Prostate gland (tissue), 2 donors: ENCODE measurements at regions not wholly inside any gene's neighbourhood (a gene's known extent, or its start where the extent isn't known, plus 50 kb on each side); places are given as distances from the start of the nearest gene placed in this dataset.

Experiments
- DNase-seq: peaks from one replicate; pipeline ENCODE4 v3.0.0-alpha.2; 2019; ENCODE audit warnings: low spot score
- H3K27ac ChIP-seq, 2 donors: fragments of 200-600 bp; sonication (generic); 2 replicates each; pipeline ENCODE4 v1.5.1; 2017 to 2019
- H3K27me3 ChIP-seq: fragments of 200-600 bp; sonication (generic); replicated peaks from 2 replicates; pipeline ENCODE4 v1.5.1; 2019; ENCODE audit not compliant: insufficient read depth
- H3K36me3 ChIP-seq, 2 donors: fragments of 200-600 bp; sonication (generic); 1 replicate in 1 of 2; 2 replicates in 1 of 2; pipeline versions ENCODE4 v1.5.1 to v1.8.1; 2017 to 2019
- H3K4me1 ChIP-seq: fragments of 200-600 bp; sonication (generic); replicated peaks from 2 replicates; pipeline ENCODE4 v1.5.1; 2019
- H3K4me3 ChIP-seq, 2 donors: fragments of 200-600 bp; sonication (generic); 2 replicates each; pipeline ENCODE4 v1.5.1; 2017 to 2019
- H3K9me3 ChIP-seq: fragments of 200-600 bp; sonication (generic); 2 replicates; pipeline ENCODE4 v1.5.1; 2017
- CTCF ChIP-seq, 4 experiments: fragments of 200-600 bp in 2 of 4; fragments of 450-650 bp in 2 of 4; sonication (generic) in 2 of 4; IDR thresholded peaks; 1 replicate in 3 of 4; 2 replicates in 1 of 4; pipeline ENCODE4 v1.5.1; 2016 to 2019; ENCODE audit warnings: antibody characterized with exemption in 4 of 4, mild to moderate bottlenecking in 2 of 4, moderate library complexity in 2 of 4
- POLR2A ChIP-seq: fragments of 450-650 bp; IDR thresholded peaks from one replicate; pipeline ENCODE4 v1.6.1; 2016; ENCODE audit warnings: antibody characterized with exemption, mild to moderate bottlenecking
- POLR2AphosphoS5 ChIP-seq: sonication (generic); formaldehyde crosslinking; IDR thresholded peaks from one replicate; pipeline ENCODE4 v1.6.1; 2017; ENCODE audit warnings: antibody characterized with exemption
- WGBS: methylation state at CpG from one replicate; pipeline ENCODE4 v1.1.5; 2018; 5-methylcytosine and 5-hydroxymethylcytosine counted together
- intact Hi-C: fragments of 100-400 bp; cut with DNase I; formaldehyde crosslinking; loops from one replicate; pipeline ENCODE4 v1.14.2; 2022

- 89% methylated on average over 4 of the region's 4 CpGs for WGBS
- Histone ChIP-seq H3K9me3 (no peaks in the 10 kb centered on the region), H3K4me1 (no peaks in the 10 kb centered on the region), H3K27ac (no peak overlapping the region), H3K36me3 (no peaks in the 10 kb centered on the region), H3K4me3 (no peak overlapping the region), H3K27me3 (no peaks in the 10 kb centered on the region)
- intact Hi-C loops, result no loop called here
- no peak for DNase-seq
- TF ChIP-seq CTCF (IDR thresholded peaks at IDR 0.05) (no peak), POLR2AphosphoS5 (no peak), POLR2A (no peak)
These were observed 369.0 kb downstream of the ATP23 start for GRCh38 chr12:58310368-58310767.

- Histone ChIP-seq H3K4me1 (no peaks in the 10 kb centered on the region), H3K9me3 (no peaks in the 10 kb centered on the region), H3K4me3 (no peak overlapping the region), H3K27ac (no peak overlapping the region), H3K27me3 (no peaks in the 10 kb centered on the region), H3K36me3 (no peaks in the 10 kb centered on the region)
- no peak for DNase-seq
- TF ChIP-seq POLR2AphosphoS5, result peak; percentile 11
- no peak for TF ChIP-seq POLR2A
- intact Hi-C loops, result no loop called here
- WGBS, result 55% methylated on average over 5 of the region's 5 CpGs
These were observed 369.6 kb downstream of the ATP23 start for GRCh38 chr12:58310809-58311622.

GRCh38 chr12:58313091-58313855, 371.9 kb downstream of the ATP23 start:
- TF ChIP-seq POLR2A, result no peak
- no peak for TF ChIP-seq CTCF (IDR thresholded peaks at IDR 0.05)
- no peak for TF ChIP-seq POLR2AphosphoS5
- Histone ChIP-seq H3K4me3 (no peak overlapping the region), H3K36me3 (no peaks in the 10 kb centered on the region), H3K27me3 (no peaks in the 10 kb centered on the region), H3K9me3 (no peaks in the 10 kb centered on the region), H3K27ac (no peak overlapping the region), H3K4me1 (no peaks in the 10 kb centered on the region)
- WGBS, result 85% methylated on average over 4 of the region's 4 CpGs
- DNase-seq, result no peak
- intact Hi-C loops, result no loop called here

- 93% methylated on average over 5 of the region's 5 CpGs for WGBS
- TF ChIP-seq POLR2A, result no peak
- no peak for TF ChIP-seq CTCF (IDR thresholded peaks at IDR 0.05)
- no peak for TF ChIP-seq POLR2AphosphoS5
- no peak for DNase-seq
- H3K36me3 ChIP-seq, result no peaks in the 10 kb centered on the region
- no peaks in the 10 kb centered on the region for H3K27me3 ChIP-seq
- no peak overlapping the region for H3K4me3 ChIP-seq
- no peak overlapping the region for H3K27ac ChIP-seq
- no peaks in the 10 kb centered on the region for H3K4me1 ChIP-seq
- no peaks in the 10 kb centered on the region for H3K9me3 ChIP-seq
- intact Hi-C loops, result no loop called here
These were observed 373.2 kb downstream of the ATP23 start for GRCh38 chr12:58314610-58315009.

- no peak for DNase-seq
- Histone ChIP-seq H3K4me3 (no peak overlapping the region), H3K9me3 (no peaks in the 10 kb centered on the region), H3K36me3 (no peaks in the 10 kb centered on the region), H3K4me1 (no peaks in the 10 kb centered on the region), H3K27me3 (no peaks in the 10 kb centered on the region), H3K27ac (no peak overlapping the region)
- no peak for TF ChIP-seq CTCF (IDR thresholded peaks at IDR 0.05)
- no peak for TF ChIP-seq POLR2AphosphoS5
- no peak for TF ChIP-seq POLR2A
- 89% methylated on average over 2 of the region's 2 CpGs for WGBS
- intact Hi-C loops, result no loop called here
These were observed 375.6 kb downstream of the ATP23 start for GRCh38 chr12:58316926-58317325.
